CD4-positive, alpha-beta T cell (primary cell): ENCODE measurements at regions not wholly inside any gene's neighbourhood (a gene's known extent, or its start where the extent isn't known, plus 50 kb on each side); places are given as distances from the start of the nearest gene placed in this dataset.

Source experiments
- ATAC-seq: fragments of 200-7000 bp; cut with Tn5 transposase; one replicate; pipeline ENCODE4 v1.10.0; 2022; ENCODE audit warnings: mild to moderate bottlenecking; ENCODE audit not compliant: poor library complexity
- CTCF ChIA-PET: fragments of 350-600 bp; sonication (Branson Sonifier 250); formaldehyde crosslinking; loops from one replicate; lab custom pipeline; 2021; ENCODE audit warnings: antibody characterized with exemption, inconsistent platforms; lab: Charles Lee
- POLR2A ChIA-PET: fragments of 350-600 bp; sonication (Branson Sonifier 250); formaldehyde crosslinking; loops from one replicate; lab custom pipeline; 2021; ENCODE audit warnings: antibody characterized with exemption, inconsistent platforms; lab: Charles Lee
- DNase-seq, 14 experiments: peaks; one replicate each; pipeline ENCODE4 v3.0.0-alpha.2; 2013 to 2020; ENCODE audit warnings: mixed read lengths in 2 of 14
- H3K27ac ChIP-seq, 2 donors: one replicate each; pipeline versions ENCODE4 v1.5.1 to v1.7.0; 2013; ENCODE audit warnings: low read length in 2 of 2, low read depth in 1 of 2, mild to moderate bottlenecking in 1 of 2
- H3K27me3 ChIP-seq, 2 experiments: 1 replicate in 1 of 2; 2 replicates in 1 of 2; pipeline versions ENCODE4 v1.6.1 to v1.7.0; 2013; ENCODE audit warnings: low read length in 2 of 2, control low read depth in 1 of 2, mild to moderate bottlenecking in 1 of 2, moderate library complexity in 1 of 2; ENCODE audit not compliant: insufficient read depth in 2 of 2, control insufficient read depth in 1 of 2
- H3K36me3 ChIP-seq: one replicate; pipeline ENCODE4 v1.6.1; 2013; ENCODE audit warnings: low read length, control low read depth; ENCODE audit not compliant: insufficient read depth
- H3K4me1 ChIP-seq: one replicate; pipeline ENCODE4 v1.6.1; 2013; ENCODE audit warnings: low read length, control low read depth; ENCODE audit not compliant: insufficient read depth
- H3K4me3 ChIP-seq: one replicate; pipeline ENCODE4 v1.5.1; 2013; ENCODE audit warnings: mild to moderate bottlenecking, low read length, moderate library complexity
- H3K9me3 ChIP-seq, 2 experiments: 1 replicate in 1 of 2; 2 replicates in 1 of 2; pipeline versions ENCODE4 v1.6.1 to v1.7.0; 2013; ENCODE audit warnings: low read length in 2 of 2, mild to moderate bottlenecking in 2 of 2, control low read depth in 1 of 2, moderate library complexity in 1 of 2; ENCODE audit not compliant: control insufficient read depth in 1 of 2, insufficient read depth in 1 of 2
- H3K27ac Mint-ChIP-seq: one replicate; pipeline ENCODE4 v1.8.0; 2020; ENCODE audit warnings: mixed read lengths
- H3K27me3 Mint-ChIP-seq: one replicate; pipeline ENCODE4 v1.8.0; 2021; ENCODE audit warnings: mixed read lengths
- H3K36me3 Mint-ChIP-seq: one replicate; pipeline ENCODE4 v1.8.0; 2021; ENCODE audit warnings: low read depth, mixed read lengths
- H3K4me1 Mint-ChIP-seq: one replicate; pipeline ENCODE4 v1.8.0; 2021; ENCODE audit warnings: low read depth, mixed read lengths
- H3K4me3 Mint-ChIP-seq: one replicate; pipeline ENCODE4 v1.8.0; 2020; ENCODE audit warnings: mild to moderate bottlenecking, mixed read lengths
- H3K9me3 Mint-ChIP-seq: one replicate; pipeline ENCODE4 v1.8.0; 2020; ENCODE audit warnings: mixed read lengths
- intact Hi-C, 2 experiments: fragments of 100-400 bp; cut with DNase I in 1 of 2; cut with micrococcal nuclease in 1 of 2; formaldehyde crosslinking; loops; one replicate each; pipeline versions ENCODE4 v1.15.1 to v1.9.0; 2023 to 2025; cut with DNase I, micrococcal nuclease
- TF ChIP-seq, protein P1 (sequence below): fragments of 200-600 bp; IDR thresholded peaks from one replicate; pipeline ENCODE4 v1.8.0; 2022; ENCODE audit warnings: antibody characterized with exemption, mild to moderate bottlenecking

DNA sequence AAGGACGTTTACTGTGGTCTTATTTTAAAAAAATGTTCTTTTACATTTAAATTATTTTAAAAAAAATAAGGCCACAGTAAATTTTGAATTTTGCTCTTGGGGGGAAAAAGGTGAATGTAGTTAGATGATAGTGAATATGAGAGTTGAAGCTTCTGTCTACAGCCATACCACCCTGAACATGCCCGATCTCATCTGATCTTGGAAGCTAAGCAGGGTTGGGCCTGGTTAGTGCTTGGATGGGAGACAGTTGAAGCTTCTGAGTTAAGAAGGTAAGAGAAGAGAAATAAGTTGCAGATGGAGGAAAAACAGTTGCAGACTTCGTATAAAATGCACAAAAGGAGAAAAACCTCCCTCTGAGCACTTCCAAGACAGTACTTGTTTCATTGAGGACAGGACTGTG lies 115.6 kb upstream of the NR3C2 start:
- H3K4me1 ChIP-seq = no peaks in the 10 kb centered on the region
- no peak for DNase-seq
- no peak overlapping the region for H3K27ac Mint-ChIP-seq
- H3K9me3 ChIP-seq = no peaks in the 10 kb centered on the region
- no peaks in the 10 kb centered on the region for H3K9me3 Mint-ChIP-seq
- no peaks in the 10 kb centered on the region for H3K36me3 Mint-ChIP-seq
- H3K36me3 ChIP-seq = no peaks in the 10 kb centered on the region
- intact Hi-C loops = no loop called here
- ChIA-PET POLR2A (no interaction called here), CTCF (no interaction called here)
- no peak overlapping the region for H3K4me3 Mint-ChIP-seq
- no peak for ATAC-seq
- no peaks in the 10 kb centered on the region for H3K27me3 ChIP-seq
- H3K27me3 Mint-ChIP-seq = no peaks in the 10 kb centered on the region
- H3K4me1 Mint-ChIP-seq = no peaks in the 10 kb centered on the region
- TF ChIP-seq, protein P1, sequence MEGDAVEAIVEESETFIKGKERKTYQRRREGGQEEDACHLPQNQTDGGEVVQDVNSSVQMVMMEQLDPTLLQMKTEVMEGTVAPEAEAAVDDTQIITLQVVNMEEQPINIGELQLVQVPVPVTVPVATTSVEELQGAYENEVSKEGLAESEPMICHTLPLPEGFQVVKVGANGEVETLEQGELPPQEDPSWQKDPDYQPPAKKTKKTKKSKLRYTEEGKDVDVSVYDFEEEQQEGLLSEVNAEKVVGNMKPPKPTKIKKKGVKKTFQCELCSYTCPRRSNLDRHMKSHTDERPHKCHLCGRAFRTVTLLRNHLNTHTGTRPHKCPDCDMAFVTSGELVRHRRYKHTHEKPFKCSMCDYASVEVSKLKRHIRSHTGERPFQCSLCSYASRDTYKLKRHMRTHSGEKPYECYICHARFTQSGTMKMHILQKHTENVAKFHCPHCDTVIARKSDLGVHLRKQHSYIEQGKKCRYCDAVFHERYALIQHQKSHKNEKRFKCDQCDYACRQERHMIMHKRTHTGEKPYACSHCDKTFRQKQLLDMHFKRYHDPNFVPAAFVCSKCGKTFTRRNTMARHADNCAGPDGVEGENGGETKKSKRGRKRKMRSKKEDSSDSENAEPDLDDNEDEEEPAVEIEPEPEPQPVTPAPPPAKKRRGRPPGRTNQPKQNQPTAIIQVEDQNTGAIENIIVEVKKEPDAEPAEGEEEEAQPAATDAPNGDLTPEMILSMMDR = no peak
- H3K4me3 ChIP-seq = no peak overlapping the region
- no peak overlapping the region for H3K27ac ChIP-seq

DNA sequence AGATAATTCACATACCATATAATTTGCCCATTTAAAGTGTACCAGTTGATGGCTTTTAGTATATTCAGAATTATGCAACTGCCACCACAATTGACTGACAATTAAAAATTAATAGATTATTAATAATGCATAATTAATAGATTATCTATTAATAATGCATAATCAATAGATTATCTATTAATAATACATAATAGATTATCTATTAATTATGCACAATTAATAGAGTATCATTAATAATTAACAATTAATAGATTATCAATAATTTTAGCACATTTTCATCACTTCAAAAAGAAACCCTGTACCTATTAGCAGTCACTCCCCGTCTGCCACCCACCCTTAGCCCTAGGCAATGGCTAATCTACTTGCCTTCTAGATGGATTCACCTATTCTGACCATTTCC lies 108.6 kb upstream of the NR3C2 start:
- no peak for ATAC-seq
- H3K4me1 Mint-ChIP-seq = no peaks in the 10 kb centered on the region
- intact Hi-C loops = no loop called here

DNA sequence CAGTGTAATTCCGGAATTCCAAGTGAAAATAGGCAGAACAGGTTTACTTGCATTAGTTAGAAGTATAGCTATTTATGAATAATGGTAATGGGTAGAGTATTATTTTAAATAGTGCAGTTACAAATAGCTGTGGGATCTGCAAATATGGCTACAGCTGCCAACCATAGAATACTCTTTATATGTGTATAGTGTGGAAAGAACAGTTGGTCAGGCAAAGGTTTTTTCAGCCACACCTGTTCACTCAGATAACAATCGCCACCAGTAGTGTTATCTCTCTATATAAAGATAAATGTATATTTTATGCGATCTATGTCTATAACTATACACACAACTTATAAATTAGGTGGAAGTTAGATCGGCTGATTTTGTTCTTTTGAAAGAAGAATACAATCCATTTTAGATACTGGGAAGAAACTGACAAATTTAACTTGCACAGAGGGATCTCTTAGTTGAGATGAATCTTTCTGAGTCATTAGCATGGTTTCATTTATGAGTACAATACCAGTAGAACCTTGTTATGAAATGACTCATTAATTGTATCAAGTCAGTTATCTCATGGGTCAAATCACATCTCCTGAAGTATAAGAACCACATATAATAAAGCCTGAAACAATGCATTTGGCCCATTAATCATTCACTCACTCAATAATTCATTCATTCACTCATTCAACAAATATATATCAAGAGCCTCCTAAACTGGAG lies 100.9 kb upstream of the NR3C2 start:
- ATAC-seq (no peak), DNase-seq (no peak)
- no peaks in the 10 kb centered on the region for H3K9me3 Mint-ChIP-seq
- ChIA-PET POLR2A (no interaction called here), CTCF (no interaction called here)
- Histone ChIP-seq H3K36me3 (no peaks in the 10 kb centered on the region), H3K27me3 (no peaks in the 10 kb centered on the region), H3K4me3 (no peak overlapping the region), H3K9me3 (no peaks in the 10 kb centered on the region), H3K4me1 (no peaks in the 10 kb centered on the region), H3K27ac (no peak overlapping the region)
- TF ChIP-seq, protein P1 = no peak
- H3K36me3 Mint-ChIP-seq = no peaks in the 10 kb centered on the region
- H3K4me1 Mint-ChIP-seq = no peaks in the 10 kb centered on the region
- intact Hi-C loops = no loop called here
- no peaks in the 10 kb centered on the region for H3K27me3 Mint-ChIP-seq
- H3K4me3 Mint-ChIP-seq = no peak overlapping the region
- no peak overlapping the region for H3K27ac Mint-ChIP-seq

More for the DNA sequence above, 108.6 kb upstream of the NR3C2 start:
- Mint-ChIP-seq H3K27me3 (no peaks in the 10 kb centered on the region), H3K27ac (no peak overlapping the region), H3K9me3 (no peaks in the 10 kb centered on the region), H3K4me3 (no peak overlapping the region), H3K36me3 (no peaks in the 10 kb centered on the region)
- DNase-seq = no peak
- TF ChIP-seq, protein P1 = no peak
- ChIA-PET CTCF (no interaction called here), POLR2A (no interaction called here)
- Histone ChIP-seq H3K27me3 (no peaks in the 10 kb centered on the region), H3K4me1 (no peaks in the 10 kb centered on the region), H3K9me3 (no peaks in the 10 kb centered on the region), H3K27ac (no peak overlapping the region), H3K36me3 (no peaks in the 10 kb centered on the region), H3K4me3 (no peak overlapping the region)
